Gastrocnemius medialis (tissue), 4 donors: ENCODE measurements at regions not wholly inside any gene's neighbourhood (a gene's known extent, or its start where the extent isn't known, plus 50 kb on each side); places are given as distances from the start of the nearest gene placed in this dataset.
"Not testable (repeated sequence)": the region's sequence is repeated elsewhere in the genome, so short reads cannot be mapped to it uniquely, and the experiment has no call there.

ENCODE experiments used
- ATAC-seq, 2 donors: fragments of 150-250 bp; one replicate each; pipeline ENCODE4 v1.9.1; 2016
- DNase-seq, 2 donors: peaks; one replicate each; pipeline ENCODE4 v3.0.0-alpha.2; 2019
- H3K27ac ChIP-seq, 4 donors: fragments of 200-600 bp; sonication (generic); 1 replicate in 1 of 4; 2 replicates in 3 of 4; pipeline ENCODE4 v1.5.1; 2016 to 2018; ENCODE audit warnings: mild to moderate bottlenecking in 2 of 4, moderate library complexity in 1 of 4
- H3K27me3 ChIP-seq, 3 donors: fragments of 200-600 bp; sonication (generic) in 2 of 3; 1 replicate in 1 of 3; 2 replicates in 2 of 3; pipeline versions ENCODE4 v1.5.1 to v1.6.0; 2016 to 2019; ENCODE audit warnings: mild to moderate bottlenecking in 1 of 3, moderate library complexity in 1 of 3
- H3K36me3 ChIP-seq, 2 donors: fragments of 200-600 bp; sonication (generic) in 1 of 2; one replicate each; pipeline ENCODE4 v1.5.1; 2017 to 2018
- H3K4me1 ChIP-seq, 2 donors: fragments of 200-600 bp; sonication (generic) in 1 of 2; one replicate each; pipeline ENCODE4 v1.5.1; 2016 to 2017; ENCODE audit warnings: mild to moderate bottlenecking in 2 of 2
- H3K4me3 ChIP-seq, 4 donors: fragments of 200-600 bp; sonication (generic) in 3 of 4; 1 replicate in 1 of 4; 2 replicates in 3 of 4; pipeline ENCODE4 v1.5.1; 2016 to 2019; ENCODE audit warnings: mild to moderate bottlenecking in 2 of 4
- H3K9me3 ChIP-seq, 3 donors: fragments of 200-600 bp; sonication (generic) in 2 of 3; 1 replicate in 1 of 3; 2 replicates in 2 of 3; pipeline ENCODE4 v1.5.1; 2016 to 2019
- POLR2A ChIP-seq, 2 donors: fragments of 450-650 bp; IDR thresholded peaks; one replicate each; pipeline ENCODE4 v1.6.1; 2017; ENCODE audit warnings: antibody characterized with exemption in 2 of 2, mild to moderate bottlenecking in 2 of 2, moderate library complexity in 2 of 2
- in situ Hi-C, 4 donors: fragments of 200-750 bp; cut with MboI; loops; one replicate each; pipeline versions ENCODE4 v1.15.0 to v1.8.0; 2017; ENCODE audit warnings: low sequenced_read_pairs in 4 of 4
- intact Hi-C: fragments of 100-400 bp; cut with DNase I; formaldehyde crosslinking; loops from one replicate; pipeline ENCODE4 v1.15.1; 2023; ENCODE audit warnings: low total_unique reads
- TF ChIP-seq, protein P1 (sequence below), 5 experiments: fragments of 450-650 bp in 3 of 5; fragments of 200-600 bp in 2 of 5; sonication (generic) in 2 of 5; IDR thresholded peaks in 4 of 5; conservative IDR thresholded peaks in 1 of 5; 1 replicate in 4 of 5; 2 replicates in 1 of 5; pipeline ENCODE4 v1.5.1; 2016 to 2019; ENCODE audit warnings: antibody characterized with exemption in 5 of 5, mild to moderate bottlenecking in 3 of 5, moderate library complexity in 3 of 5

DNA sequence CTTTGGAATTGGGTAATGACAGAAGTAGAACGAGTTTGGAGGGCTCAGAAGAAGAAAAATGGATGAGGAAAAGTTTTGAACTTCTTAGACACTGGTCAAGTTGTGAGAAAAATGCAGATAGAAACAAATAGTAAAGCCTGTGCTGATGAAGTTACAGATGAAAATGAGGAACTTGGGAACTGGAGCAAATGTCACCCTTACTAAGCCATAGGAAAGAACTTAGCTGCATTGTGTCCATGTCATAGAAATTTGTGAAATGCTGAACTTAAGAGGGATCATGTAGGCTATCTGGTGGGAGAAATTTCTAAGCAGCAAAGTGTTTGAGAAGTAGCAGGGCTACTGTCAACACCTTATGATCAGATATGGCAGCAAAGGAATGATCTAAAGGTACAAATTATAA lies 289.2 kb upstream of the PCDH9 start:
- intact Hi-C loops: no loop called here
- in situ Hi-C loops: no loop called here
- H3K4me3 ChIP-seq: no peak overlapping the region
- ATAC-seq (no peak), DNase-seq (no peak)
- no peaks in the 10 kb centered on the region for H3K9me3 ChIP-seq
- H3K4me1 ChIP-seq: no peaks in the 10 kb centered on the region
- no peak for TF ChIP-seq POLR2A (IDR thresholded peaks at IDR 0.05)
- TF ChIP-seq, protein P1, sequence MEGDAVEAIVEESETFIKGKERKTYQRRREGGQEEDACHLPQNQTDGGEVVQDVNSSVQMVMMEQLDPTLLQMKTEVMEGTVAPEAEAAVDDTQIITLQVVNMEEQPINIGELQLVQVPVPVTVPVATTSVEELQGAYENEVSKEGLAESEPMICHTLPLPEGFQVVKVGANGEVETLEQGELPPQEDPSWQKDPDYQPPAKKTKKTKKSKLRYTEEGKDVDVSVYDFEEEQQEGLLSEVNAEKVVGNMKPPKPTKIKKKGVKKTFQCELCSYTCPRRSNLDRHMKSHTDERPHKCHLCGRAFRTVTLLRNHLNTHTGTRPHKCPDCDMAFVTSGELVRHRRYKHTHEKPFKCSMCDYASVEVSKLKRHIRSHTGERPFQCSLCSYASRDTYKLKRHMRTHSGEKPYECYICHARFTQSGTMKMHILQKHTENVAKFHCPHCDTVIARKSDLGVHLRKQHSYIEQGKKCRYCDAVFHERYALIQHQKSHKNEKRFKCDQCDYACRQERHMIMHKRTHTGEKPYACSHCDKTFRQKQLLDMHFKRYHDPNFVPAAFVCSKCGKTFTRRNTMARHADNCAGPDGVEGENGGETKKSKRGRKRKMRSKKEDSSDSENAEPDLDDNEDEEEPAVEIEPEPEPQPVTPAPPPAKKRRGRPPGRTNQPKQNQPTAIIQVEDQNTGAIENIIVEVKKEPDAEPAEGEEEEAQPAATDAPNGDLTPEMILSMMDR (IDR thresholded peaks at IDR 0.05 in 4 of 5, conservative IDR thresholded peaks at IDR 0.05 in 1 of 5): no peak
- H3K27ac ChIP-seq: no peak overlapping the region
- H3K27me3 ChIP-seq: no peaks in the 10 kb centered on the region
- no peaks in the 10 kb centered on the region for H3K36me3 ChIP-seq

- H3K4me3 ChIP-seq: no peak overlapping the region
- H3K9me3 ChIP-seq: no peaks in the 10 kb centered on the region
- in situ Hi-C loops (no loop called here), intact Hi-C loops (no loop called here)
- TF ChIP-seq, protein P1 (IDR thresholded peaks at IDR 0.05 in 4 of 5, conservative IDR thresholded peaks at IDR 0.05 in 1 of 5): no peak
- no peak for TF ChIP-seq POLR2A (IDR thresholded peaks at IDR 0.05)
- no peak for ATAC-seq
- H3K27ac ChIP-seq: no peak overlapping the region
- no peak for DNase-seq
- no peaks in the 10 kb centered on the region for H3K27me3 ChIP-seq
- H3K4me1 ChIP-seq: no peaks in the 10 kb centered on the region
- no peaks in the 10 kb centered on the region for H3K36me3 ChIP-seq
These were observed 288.6 kb upstream of the PCDH9 start for GRCh38 chr13:67518785-67519184.

DNA sequence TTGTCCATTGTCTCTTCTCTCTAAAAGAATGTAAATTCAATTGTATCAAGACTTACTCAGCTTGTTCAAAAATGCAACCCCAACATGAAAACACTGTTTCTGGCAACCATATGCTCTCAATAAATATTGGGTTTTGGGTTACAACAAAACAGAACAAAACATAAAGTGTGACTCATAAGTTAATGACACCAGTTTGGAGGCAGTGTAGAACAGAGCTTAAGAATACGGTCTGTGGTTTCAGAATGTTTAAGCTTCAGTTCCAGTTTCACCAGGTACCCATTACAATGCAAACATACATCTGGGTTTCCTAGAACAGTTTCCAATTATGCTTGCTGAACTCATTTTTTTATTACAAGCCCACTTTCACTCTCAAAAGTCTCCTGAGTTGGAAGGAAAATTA lies 285.8 kb upstream of the PCDH9 start:
- H3K4me1 ChIP-seq: no peaks in the 10 kb centered on the region
- intact Hi-C loops (no loop called here), in situ Hi-C loops (no loop called here)

DNA sequence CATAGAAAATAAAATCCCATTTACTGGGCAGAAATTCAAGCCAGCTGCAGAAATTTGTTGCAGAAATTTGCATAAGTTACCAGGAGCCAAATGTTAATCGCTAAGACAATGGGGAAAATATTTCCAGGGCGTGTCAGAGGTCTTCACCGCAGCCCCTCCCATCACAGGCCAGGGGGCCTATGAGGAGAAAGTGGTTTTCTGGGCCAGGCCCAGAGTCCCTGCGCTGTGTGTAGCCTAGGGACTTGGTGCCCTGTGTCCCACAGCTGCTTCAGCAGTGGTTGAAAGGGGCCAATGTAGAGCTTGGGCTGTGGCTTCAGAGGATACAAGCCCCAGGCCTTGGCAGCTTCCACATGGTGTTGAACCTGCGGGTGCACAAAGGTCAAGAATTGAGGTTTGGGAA lies 278.9 kb upstream of the PCDH9 start:
- intact Hi-C loops (no loop called here), in situ Hi-C loops (no loop called here)
- no peak for TF ChIP-seq POLR2A (IDR thresholded peaks at IDR 0.05)
- TF ChIP-seq, protein P1 (IDR thresholded peaks at IDR 0.05 in 4 of 5, conservative IDR thresholded peaks at IDR 0.05 in 1 of 5): no peak
- no peak overlapping the region for H3K27ac ChIP-seq
- ATAC-seq: no peak
- H3K36me3 ChIP-seq: no peaks in the 10 kb centered on the region
- H3K27me3 ChIP-seq: no peaks in the 10 kb centered on the region
- no peak for DNase-seq
- H3K4me1 ChIP-seq: no peaks in the 10 kb centered on the region
- no peak overlapping the region for H3K4me3 ChIP-seq
- H3K9me3 ChIP-seq: no peaks in the 10 kb centered on the region

More for the DNA sequence above, 285.8 kb upstream of the PCDH9 start:
- H3K9me3 ChIP-seq: no peaks in the 10 kb centered on the region
- H3K4me3 ChIP-seq: no peak overlapping the region
- no peak for ATAC-seq
- no peak overlapping the region for H3K27ac ChIP-seq
- H3K27me3 ChIP-seq: no peaks in the 10 kb centered on the region
- no peaks in the 10 kb centered on the region for H3K36me3 ChIP-seq
- no peak for DNase-seq
- TF ChIP-seq, protein P1 (IDR thresholded peaks at IDR 0.05 in 4 of 5, conservative IDR thresholded peaks at IDR 0.05 in 1 of 5): no peak
- no peak for TF ChIP-seq POLR2A (IDR thresholded peaks at IDR 0.05)

DNA sequence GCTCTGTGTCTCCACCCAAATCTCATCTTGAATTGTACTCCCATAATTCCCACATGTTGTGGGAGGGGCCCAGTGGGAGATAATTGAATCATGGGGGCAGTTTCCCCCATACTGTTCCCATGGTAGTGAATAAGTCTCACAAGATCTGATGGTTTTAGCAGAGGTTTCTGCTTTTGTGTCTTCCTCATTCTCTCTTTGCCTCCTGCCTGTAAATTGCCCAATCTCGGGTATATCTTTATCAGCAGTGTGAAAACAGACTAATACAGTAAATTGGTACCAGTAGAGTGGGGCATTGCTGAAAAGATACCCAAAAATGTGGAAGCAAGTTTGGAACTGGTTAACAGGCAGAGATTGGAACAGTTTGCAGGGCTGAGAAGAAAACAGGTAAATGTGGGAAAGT lies 278.1 kb upstream of the PCDH9 start:
- not testable (repeated sequence) for H3K27me3 ChIP-seq

More for the DNA sequence above, 278.1 kb upstream of the PCDH9 start:
- intact Hi-C loops, H3K4me1 ChIP-seq, H3K9me3 ChIP-seq, H3K4me3 ChIP-seq, DNase-seq, ATAC-seq, H3K27ac ChIP-seq, H3K36me3 ChIP-seq, in situ Hi-C loops: not testable (repeated sequence)
